ENCODE measurements at regions not wholly inside any gene's neighbourhood (a gene's known extent, or its start where the extent isn't known, plus 50 kb on each side); places are given as distances from the start of the nearest gene placed in this dataset.

DNA sequence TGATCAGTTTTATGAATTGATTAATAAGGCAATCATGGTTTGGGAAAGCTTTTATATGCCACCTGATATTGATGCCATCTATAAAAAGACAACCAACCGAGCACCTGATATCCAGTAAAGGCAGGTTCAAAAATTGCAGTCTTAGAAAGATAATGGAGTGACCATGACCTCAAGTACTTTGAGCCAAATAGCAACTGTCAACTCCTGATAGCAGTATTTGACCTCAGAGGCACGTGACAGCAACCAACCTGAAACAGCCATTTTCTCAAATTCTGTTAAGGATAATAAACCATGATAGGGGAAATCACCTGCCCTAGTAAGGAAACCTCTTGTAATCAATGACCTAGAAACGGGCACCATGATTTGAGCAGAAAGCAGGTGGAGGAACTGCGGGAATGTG is 77.1 kb upstream of the NFE2L3 start:
- TF ChIP-seq, protein P1, sequence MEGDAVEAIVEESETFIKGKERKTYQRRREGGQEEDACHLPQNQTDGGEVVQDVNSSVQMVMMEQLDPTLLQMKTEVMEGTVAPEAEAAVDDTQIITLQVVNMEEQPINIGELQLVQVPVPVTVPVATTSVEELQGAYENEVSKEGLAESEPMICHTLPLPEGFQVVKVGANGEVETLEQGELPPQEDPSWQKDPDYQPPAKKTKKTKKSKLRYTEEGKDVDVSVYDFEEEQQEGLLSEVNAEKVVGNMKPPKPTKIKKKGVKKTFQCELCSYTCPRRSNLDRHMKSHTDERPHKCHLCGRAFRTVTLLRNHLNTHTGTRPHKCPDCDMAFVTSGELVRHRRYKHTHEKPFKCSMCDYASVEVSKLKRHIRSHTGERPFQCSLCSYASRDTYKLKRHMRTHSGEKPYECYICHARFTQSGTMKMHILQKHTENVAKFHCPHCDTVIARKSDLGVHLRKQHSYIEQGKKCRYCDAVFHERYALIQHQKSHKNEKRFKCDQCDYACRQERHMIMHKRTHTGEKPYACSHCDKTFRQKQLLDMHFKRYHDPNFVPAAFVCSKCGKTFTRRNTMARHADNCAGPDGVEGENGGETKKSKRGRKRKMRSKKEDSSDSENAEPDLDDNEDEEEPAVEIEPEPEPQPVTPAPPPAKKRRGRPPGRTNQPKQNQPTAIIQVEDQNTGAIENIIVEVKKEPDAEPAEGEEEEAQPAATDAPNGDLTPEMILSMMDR (IDR thresholded peaks at IDR 0.05): no peak
- TF ChIP-seq POLR2A (IDR thresholded peaks at IDR 0.05): no peak

Data from testis (tissue), 2 donors.